GM18861 (cell line): ENCODE measurements at regions not wholly inside any gene's neighbourhood (a gene's known extent, or its start where the extent isn't known, plus 50 kb on each side); places are given as distances from the start of the nearest gene placed in this dataset.
"Not testable (repeated sequence)": the region's sequence is repeated elsewhere in the genome, so short reads cannot be mapped to it uniquely, and the experiment has no call there.

Source experiments
- ATAC-seq: cut with Tn5 transposase; IDR thresholded peaks from one replicate; pipeline ENCODE4 v1.9.1; 2021; ENCODE audit not compliant: unreplicated experiment

- ATAC-seq: no peak
Observed at GRCh38 chr18:39232490-39232889, 1666.9 kb upstream of the CELF4 start.

DNA sequence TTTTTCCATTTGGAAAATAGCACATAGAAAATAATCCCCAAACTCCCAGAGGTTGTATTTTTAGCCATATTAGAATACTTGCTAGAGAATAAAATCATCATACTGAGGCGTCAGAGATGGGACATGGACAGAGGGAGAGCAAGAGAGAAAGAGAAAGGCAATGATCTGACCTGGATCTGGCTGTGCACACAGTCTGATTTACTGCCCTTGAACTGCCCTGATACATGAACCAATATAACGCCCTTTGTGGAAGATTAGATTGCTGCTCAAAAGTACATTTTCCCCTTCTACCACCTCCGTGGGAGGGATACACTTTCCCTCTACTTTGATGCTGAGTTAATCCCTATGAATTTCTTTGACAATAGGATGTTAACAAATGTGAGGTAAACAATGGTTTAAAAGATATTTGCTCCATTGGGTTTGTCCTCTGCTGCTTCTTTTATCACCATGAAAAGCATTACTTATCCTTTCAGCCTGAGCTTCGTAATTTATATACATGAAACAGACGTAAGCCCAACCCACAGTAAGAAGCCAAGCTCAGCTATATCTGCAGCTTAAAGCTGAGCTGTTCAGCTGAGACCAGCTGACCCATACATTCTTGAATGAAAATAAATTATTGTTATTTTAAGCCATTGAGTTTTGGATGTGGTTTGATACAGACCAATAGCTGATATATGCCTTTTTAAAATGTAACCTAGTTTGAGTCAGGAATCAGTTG is 1664.6 kb upstream of the CELF4 start:
- no peak for ATAC-seq

- not testable (repeated sequence) for ATAC-seq
Observed at GRCh38 chr18:39227769-39228168, 1662.2 kb upstream of the CELF4 start.

DNA sequence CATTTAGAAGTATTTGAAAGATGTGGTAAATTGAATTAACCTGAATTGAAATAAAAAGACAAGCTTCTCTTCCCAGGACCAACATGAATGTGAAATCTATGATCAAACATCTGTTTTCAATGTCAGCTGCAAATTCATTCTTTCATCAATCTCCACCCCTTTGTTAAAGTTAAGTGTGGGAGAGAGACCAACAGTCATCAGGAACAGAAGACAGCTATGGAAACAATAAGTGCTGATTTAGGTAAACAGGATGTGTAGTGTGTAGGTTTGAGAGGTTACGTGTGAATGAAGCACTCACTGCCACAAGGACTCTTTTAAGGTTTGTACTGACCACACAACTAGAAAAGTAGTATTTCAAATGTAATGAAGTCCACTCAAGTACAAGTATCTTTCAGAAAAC is 1659.8 kb upstream of the CELF4 start:
- no peak for ATAC-seq

GRCh38 chr18:39223283-39223682 is 1657.7 kb upstream of the CELF4 start:
- no peak for ATAC-seq

GRCh38 chr18:39215920-39216319 is 1650.3 kb upstream of the CELF4 start:
- no peak for ATAC-seq

- no peak for ATAC-seq
Observed at GRCh38 chr18:39211461-39211860, 1645.9 kb upstream of the CELF4 start.

DNA sequence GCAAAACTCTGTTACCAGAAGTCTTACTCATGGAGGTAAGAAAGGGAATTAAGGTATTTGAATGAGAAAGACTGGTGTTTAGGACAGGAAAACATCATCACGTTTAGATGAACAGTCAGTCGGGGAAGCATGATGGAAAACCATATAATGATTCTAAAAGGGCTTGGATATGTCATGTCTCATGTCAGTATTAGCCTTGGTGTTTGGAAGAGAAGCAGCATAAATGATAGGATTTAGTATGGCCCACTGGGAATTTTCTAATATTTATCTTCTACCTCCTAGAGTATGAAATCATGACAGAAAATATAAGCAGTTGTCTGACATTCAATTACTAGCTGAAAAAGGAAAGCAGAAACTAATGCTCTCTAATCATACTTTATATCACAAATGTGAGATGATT is 1643.6 kb upstream of the CELF4 start:
- no peak for ATAC-seq

- ATAC-seq: no peak
Observed at GRCh38 chr18:39208729-39209128, 1643.1 kb upstream of the CELF4 start.

DNA sequence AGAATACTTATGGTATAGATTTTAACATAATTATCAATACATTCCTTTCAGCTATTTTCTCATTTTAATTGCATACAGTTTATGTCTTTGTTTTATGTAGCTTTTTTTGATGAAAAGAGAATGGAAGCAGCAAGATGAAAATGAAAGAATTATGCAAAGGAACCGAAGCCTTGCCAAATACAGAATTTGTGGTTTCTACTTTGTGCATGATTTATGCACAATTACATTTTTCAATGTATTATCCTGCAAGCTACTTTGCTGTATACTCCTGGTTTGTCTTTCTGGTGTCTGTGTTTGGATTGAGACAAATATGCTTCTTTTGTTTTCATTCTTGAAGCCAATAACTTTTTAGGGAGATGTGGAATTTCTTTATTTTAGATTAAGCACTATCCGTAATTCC is 1642.6 kb upstream of the CELF4 start:
- ATAC-seq: no peak

DNA sequence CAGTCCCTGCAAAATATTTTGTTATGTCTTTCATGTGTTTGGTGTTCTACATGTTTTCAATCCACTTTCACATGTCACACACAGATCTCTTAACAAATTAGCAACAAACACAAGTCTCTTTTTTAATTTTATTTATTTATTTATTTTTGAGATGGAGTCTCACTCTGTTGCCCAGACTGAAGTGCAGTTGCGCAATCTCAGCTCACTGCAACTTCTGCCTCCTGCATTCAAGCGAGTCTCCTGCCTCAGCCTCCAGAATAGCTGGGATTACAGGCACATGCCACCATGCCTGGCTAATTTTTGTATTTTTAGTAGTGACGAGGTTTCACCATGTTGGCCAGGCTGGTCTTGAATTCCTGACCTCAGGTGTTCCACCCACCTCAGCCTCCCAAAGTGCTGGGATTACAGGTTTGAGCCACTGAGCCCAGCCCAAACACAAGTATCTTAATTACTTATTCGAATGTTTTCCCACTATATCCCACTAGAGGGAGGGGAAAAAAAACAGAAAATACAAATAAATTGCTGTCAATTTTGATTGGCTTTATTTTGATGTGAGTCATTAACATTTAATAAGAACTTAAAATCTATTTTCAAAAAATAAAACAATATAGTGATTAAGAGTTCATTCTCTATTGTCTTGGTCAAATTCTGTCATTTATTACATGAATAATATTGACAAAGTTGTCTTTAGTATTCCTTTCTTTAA is 1641.0 kb upstream of the CELF4 start:
- not testable (repeated sequence) for ATAC-seq

GRCh38 chr18:39205565-39206195 is 1640.1 kb upstream of the CELF4 start:
- no peak for ATAC-seq

DNA sequence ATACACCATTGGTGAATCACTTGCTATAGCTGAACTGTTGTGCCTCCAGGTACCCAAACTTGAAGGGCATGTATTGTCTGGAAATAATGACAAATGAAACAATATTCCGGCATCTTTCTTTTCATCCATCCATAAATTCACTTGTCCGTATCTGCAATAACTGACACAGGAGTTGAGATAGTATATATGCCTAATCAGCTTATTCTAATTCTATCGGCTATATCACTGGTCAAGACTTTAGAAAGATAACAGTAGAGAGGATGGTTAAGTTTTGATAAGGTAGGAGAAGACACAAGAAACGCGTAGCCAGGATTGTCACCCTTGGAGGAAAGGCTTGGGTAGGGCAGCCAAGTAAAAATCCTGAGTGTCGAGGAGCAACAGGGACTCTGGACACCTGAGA is 1634.6 kb upstream of the CELF4 start:
- ATAC-seq: no peak

DNA sequence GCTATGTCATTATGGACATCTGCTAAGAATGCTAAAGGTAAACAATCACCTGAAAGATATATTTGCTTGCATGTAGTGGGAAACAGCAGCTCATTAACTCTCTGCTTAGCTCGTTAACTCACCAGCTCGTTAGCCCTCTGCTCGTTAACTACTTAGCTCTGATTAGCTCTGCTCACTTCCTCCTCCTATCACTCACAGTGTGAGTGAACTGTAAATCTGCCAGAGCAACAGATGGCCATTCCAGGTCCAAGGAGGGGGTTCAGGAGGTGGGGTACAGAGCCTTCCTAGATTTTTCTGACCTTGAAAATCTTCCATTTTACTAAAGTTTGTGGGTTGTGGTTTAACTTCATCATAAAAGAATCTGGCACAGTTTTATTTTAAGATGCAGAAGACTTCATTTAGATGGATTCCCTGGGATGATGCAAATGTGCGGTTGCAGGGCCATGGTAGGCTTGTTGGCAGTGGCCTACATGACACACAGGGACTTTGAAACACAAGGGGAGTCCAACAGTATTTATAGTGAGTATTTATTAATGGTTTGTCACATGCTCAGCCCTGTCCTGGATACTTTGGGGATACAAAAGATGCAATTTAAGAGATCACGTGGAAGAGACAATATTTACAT is 1633.7 kb upstream of the CELF4 start:
- ATAC-seq: no peak

DNA sequence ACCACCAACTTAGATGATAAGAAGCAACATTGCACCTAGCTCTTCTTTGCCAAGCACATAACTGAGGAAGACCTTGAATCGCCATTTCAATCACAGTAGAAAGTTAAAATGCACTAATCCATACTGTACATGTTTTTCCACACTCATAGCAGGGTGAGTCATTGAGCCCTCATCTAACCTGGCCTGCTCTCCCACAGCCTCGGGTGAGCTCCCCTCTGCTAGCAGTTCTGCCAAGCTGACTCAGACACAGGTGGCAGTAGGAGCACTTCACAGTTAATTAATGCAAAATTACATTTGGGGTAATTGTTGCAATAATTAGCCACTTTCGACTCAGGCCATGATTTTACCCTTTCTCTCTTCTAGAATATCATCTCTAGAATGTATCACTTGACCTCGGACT is 1632.8 kb upstream of the CELF4 start:
- no peak for ATAC-seq

DNA sequence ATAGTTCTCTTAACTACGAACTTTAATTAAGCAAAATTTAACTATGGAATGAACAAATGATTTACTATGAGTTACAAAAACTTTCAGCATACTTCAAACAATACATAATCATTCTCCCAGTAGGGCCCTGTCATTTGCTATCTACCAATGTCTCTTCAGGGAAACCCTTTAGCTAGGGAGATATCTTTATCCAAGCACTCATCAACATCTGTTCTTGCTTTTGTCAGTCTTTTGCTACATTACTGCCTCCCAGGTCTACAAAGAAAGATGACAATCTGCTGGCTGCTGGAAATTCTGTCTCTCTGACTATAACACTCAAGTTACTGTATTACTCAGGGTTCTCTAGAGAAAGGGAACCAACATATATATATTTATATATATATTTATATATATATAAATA is 1626.3 kb upstream of the CELF4 start:
- ATAC-seq: no peak

DNA sequence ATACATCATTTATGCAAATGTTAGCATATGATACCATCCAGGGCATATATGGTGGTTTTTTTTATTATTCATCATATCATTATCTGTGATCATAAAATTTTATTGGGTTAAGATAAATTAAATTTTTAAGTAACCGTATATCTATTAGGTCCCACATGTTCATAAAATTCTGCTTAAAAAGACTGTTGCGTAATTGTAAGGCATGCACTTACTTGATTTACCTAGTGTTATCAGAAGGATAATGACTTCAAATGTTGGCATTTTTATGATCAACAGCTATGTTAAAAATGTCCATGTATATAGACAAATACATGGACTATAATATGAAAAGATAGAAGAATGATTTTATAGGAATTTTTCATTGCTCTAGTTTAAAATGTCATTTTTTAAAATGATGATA is 1625.5 kb upstream of the CELF4 start:
- ATAC-seq: no peak

- no peak for ATAC-seq
Observed at GRCh38 chr18:39190508-39190907, 1624.9 kb upstream of the CELF4 start.

- ATAC-seq: no peak
Observed at GRCh38 chr18:39188278-39188677, 1622.7 kb upstream of the CELF4 start.

DNA sequence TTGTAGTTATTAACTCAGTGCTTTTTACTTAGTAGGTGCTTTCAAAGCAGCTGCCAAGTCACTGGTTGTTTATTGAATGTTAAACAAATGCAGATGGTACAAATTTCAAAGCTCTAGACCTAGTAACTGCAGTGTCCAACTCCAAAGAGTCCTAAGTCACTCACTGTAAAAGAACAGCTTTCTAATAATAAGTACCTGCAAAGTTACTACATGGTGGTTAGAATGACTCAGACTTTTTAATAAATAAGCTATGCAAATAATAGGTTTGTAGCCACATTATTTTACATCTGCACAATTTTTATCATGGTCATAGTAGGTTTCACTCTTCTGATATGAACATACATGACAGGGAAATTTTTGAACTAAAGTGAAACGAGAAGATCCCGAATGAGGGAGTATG is 1620.4 kb upstream of the CELF4 start:
- ATAC-seq: peak; percentile 44

- ATAC-seq: no peak
Observed at GRCh38 chr18:39184176-39184575, 1618.6 kb upstream of the CELF4 start.

- no peak for ATAC-seq
Observed at GRCh38 chr18:39178166-39178565, 1612.6 kb upstream of the CELF4 start.
